GM18868 (cell line): ENCODE measurements at regions not wholly inside any gene's neighbourhood (a gene's known extent, or its start where the extent isn't known, plus 50 kb on each side); places are given as distances from the start of the nearest gene placed in this dataset.
A peak's percentile ranks its signal among the peaks of the same experiment; 100 is the strongest.
"Not testable (repeated sequence)": the region's sequence is repeated elsewhere in the genome, so short reads cannot be mapped to it uniquely, and the experiment has no call there.

ENCODE experiments used
- ATAC-seq: cut with Tn5 transposase; IDR thresholded peaks from one replicate; pipeline ENCODE4 v1.9.1; 2021; ENCODE audit warnings: mild to moderate bottlenecking, moderate library complexity; ENCODE audit not compliant: unreplicated experiment

GRCh38 chr4:82248903-82249632 is 124.7 kb downstream of the HNRNPD start:
- ATAC-seq: no peak

GRCh38 chr4:82247629-82248028 is 126.2 kb downstream of the HNRNPD start:
- no peak for ATAC-seq

GRCh38 chr4:82247171-82247570 is 126.6 kb downstream of the HNRNPD start:
- no peak for ATAC-seq

- no peak for ATAC-seq
These were observed 132.3 kb downstream of the HNRNPD start for GRCh38 chr4:82241534-82241933.

- ATAC-seq: no peak
These were observed 133.4 kb downstream of the HNRNPD start for GRCh38 chr4:82240410-82240809.

- ATAC-seq: not testable (repeated sequence)
These were observed 136.6 kb downstream of the HNRNPD start for GRCh38 chr4:82237142-82237541.

GRCh38 chr4:82235346-82235745 is 138.4 kb downstream of the HNRNPD start:
- no peak for ATAC-seq

GRCh38 chr4:82232891-82233290 is 140.9 kb downstream of the HNRNPD start:
- no peak for ATAC-seq

- ATAC-seq: no peak
These were observed 142.0 kb downstream of the HNRNPD start for GRCh38 chr4:82231806-82232205.

GRCh38 chr4:82230306-82230705 is 143.5 kb downstream of the HNRNPD start:
- ATAC-seq: no peak

- ATAC-seq: no peak
These were observed 148.8 kb downstream of the HNRNPD start for GRCh38 chr4:82225030-82225429.

- ATAC-seq: peak; percentile 85
These were observed 150.1 kb downstream of the HNRNPD start for GRCh38 chr4:82223715-82224114.

- ATAC-seq: no peak
These were observed 154.4 kb downstream of the HNRNPD start for GRCh38 chr4:82219346-82219745.

GRCh38 chr4:82217986-82218715 is 155.6 kb downstream of the HNRNPD start:
- no peak for ATAC-seq

- no peak for ATAC-seq
These were observed 157.6 kb downstream of the HNRNPD start for GRCh38 chr4:82216219-82216618.

GRCh38 chr4:82215800-82216199 is 158.0 kb downstream of the HNRNPD start:
- no peak for ATAC-seq

GRCh38 chr4:82215039-82215438 is 158.8 kb downstream of the HNRNPD start:
- ATAC-seq: no peak

- ATAC-seq: no peak
These were observed 160.0 kb downstream of the HNRNPD start for GRCh38 chr4:82213485-82214417.

GRCh38 chr4:82201805-82202641 is 171.8 kb downstream of the HNRNPD start:
- ATAC-seq: peak; percentile 72

GRCh38 chr4:82201303-82201702 is 172.5 kb downstream of the HNRNPD start:
- ATAC-seq: no peak
